Endothelial cell of umbilical vein (primary cell): ENCODE measurements at regions not wholly inside any gene's neighbourhood (a gene's known extent, or its start where the extent isn't known, plus 50 kb on each side); places are given as distances from the start of the nearest gene placed in this dataset.

ENCODE experiments used
- BruUV-seq: library from RNA; stranded (reverse); fragments of 400-500 nt; replicated peaks from 2 replicates; lab custom pipeline; 2021; lab: Mats Ljungman, UMichigan
- CTCF ChIA-PET: fragments of 300-600, 350-600 bp; sonication (Branson Sonifier 250); formaldehyde crosslinking; loops from one replicate; lab custom pipeline; 2021; ENCODE audit warnings: antibody characterized with exemption, inconsistent platforms; lab: Charles Lee
- POLR2A ChIA-PET: fragments of 300-600, 350-600 bp; sonication (Branson Sonifier 250); formaldehyde crosslinking; loops from one replicate; lab custom pipeline; 2021; ENCODE audit warnings: antibody characterized with exemption, inconsistent platforms; lab: Charles Lee
- DNase-seq: peaks from one replicate; pipeline ENCODE4 v3.0.0-alpha.2; 2011; ENCODE audit warnings: low read depth, low spot score
- FAIRE-seq: peaks from 2 replicates; lab custom pipeline; 2011; peaks lifted over from hg19 to GRCh38; lab: Jason Lieb, UNC
- H2AFZ ChIP-seq: 2 replicates; pipeline ENCODE4 v1.6.0; 2012; ENCODE audit warnings: low read depth, low read length, control low read depth, inconsistent platforms
- H3K27ac ChIP-seq: 2 replicates; pipeline ENCODE4 v1.5.1; 2011; ENCODE audit warnings: low read depth, mild to moderate bottlenecking, control low read depth, low read length, moderate library complexity; ENCODE audit not compliant: insufficient read depth
- H3K27me3 ChIP-seq, 2 experiments: 2 replicates each; pipeline versions ENCODE4 v1.6.0 to v1.6.1; 2011; ENCODE audit warnings: low read length in 2 of 2, mixed read lengths in 1 of 2; ENCODE audit not compliant: control insufficient read depth in 2 of 2, insufficient read depth in 2 of 2
- H3K36me3 ChIP-seq, 2 experiments: 2 replicates in 1 of 2; 3 replicates in 1 of 2; pipeline ENCODE4 v1.5.1; 2011; ENCODE audit warnings: low read length in 2 of 2, mild to moderate bottlenecking in 1 of 2, moderate library complexity in 1 of 2; ENCODE audit not compliant: control insufficient read depth in 2 of 2, insufficient read depth in 2 of 2; ENCODE audit errors: extremely low read depth in 1 of 2
- H3K4me1 ChIP-seq: 3 replicates; pipeline ENCODE4 v1.5.1; 2011; ENCODE audit warnings: mild to moderate bottlenecking, low read length; ENCODE audit not compliant: control insufficient read depth, insufficient read depth; ENCODE audit errors: extremely low read depth
- H3K4me2 ChIP-seq: 2 replicates; pipeline ENCODE4 v1.6.1; 2011; ENCODE audit warnings: low read length, control low read depth, mixed read lengths; ENCODE audit not compliant: insufficient read depth
- H3K4me3 ChIP-seq, 3 experiments: fragments of 200-600 bp in 1 of 3; sonication (generic), shearing (Covaris generic) in 1 of 3; replicated peaks in 1 of 3; 2 replicates each; pipeline ENCODE4 v1.5.1; 2011 to 2016; ENCODE audit warnings: control low read depth in 3 of 3, low read length in 3 of 3, mild to moderate bottlenecking in 2 of 3, inconsistent platforms in 1 of 3, low read depth in 1 of 3, moderate library complexity in 1 of 3; ENCODE audit not compliant: insufficient read depth in 1 of 3
- H3K79me2 ChIP-seq: 2 replicates; pipeline ENCODE4 v1.6.0; 2012; ENCODE audit warnings: low read length, inconsistent platforms; ENCODE audit not compliant: control insufficient read depth, insufficient read depth
- H3K9ac ChIP-seq: replicated peaks from 2 replicates; pipeline ENCODE3; 2011; ENCODE audit warnings: low read length, control low read depth; ENCODE audit not compliant: insufficient read depth; ENCODE audit errors: extremely low read depth
- H3K9me1 ChIP-seq: replicated peaks from 3 replicates; pipeline ENCODE4 v1.6.0; 2011; ENCODE audit warnings: mild to moderate bottlenecking, low read length; ENCODE audit not compliant: control insufficient read depth, insufficient read depth; ENCODE audit errors: extremely low read depth
- H3K9me3 ChIP-seq: replicated peaks from 2 replicates; pipeline ENCODE4 v1.5.1; 2012; ENCODE audit warnings: low read length, inconsistent platforms; ENCODE audit not compliant: control insufficient read depth, insufficient read depth
- H4K20me1 ChIP-seq: replicated peaks from 2 replicates; pipeline ENCODE3; 2011; ENCODE audit warnings: mild to moderate bottlenecking, low read length; ENCODE audit not compliant: control insufficient read depth, insufficient read depth; ENCODE audit errors: extremely low read depth
- CTCF ChIP-seq, 2 donors: IDR thresholded peaks; 1 replicate in 1 of 2; 2 replicates in 1 of 2; pipeline ENCODE4 v1.5.1; 2011; ENCODE audit warnings: low read length in 2 of 2, mild to moderate bottlenecking in 2 of 2, moderate library complexity in 2 of 2, control low read depth in 1 of 2, inconsistent platforms in 1 of 2, low read depth in 1 of 2; ENCODE audit not compliant: insufficient read depth in 1 of 2; ENCODE audit errors: extremely low read depth in 1 of 2
- EZH2 ChIP-seq: IDR thresholded peaks from 2 replicates; pipeline ENCODE4 v1.6.1; 2012; ENCODE audit warnings: borderline replicate concordance, low read depth, mild to moderate bottlenecking, moderate library complexity, low read length, inconsistent platforms; ENCODE audit not compliant: severe bottlenecking
- FOS ChIP-seq: IDR thresholded peaks from 2 replicates; pipeline ENCODE4 v1.6.1; 2011; ENCODE audit warnings: mild to moderate bottlenecking, low read length, moderate library complexity, borderline replicate concordance; ENCODE audit not compliant: insufficient read depth
- GATA2 ChIP-seq: IDR thresholded peaks from 2 replicates; pipeline ENCODE4 v1.7.0; 2011; ENCODE audit warnings: low read depth, mild to moderate bottlenecking, moderate library complexity, mixed read lengths, low read length; ENCODE audit not compliant: insufficient read length, insufficient read depth
- JUN ChIP-seq: IDR thresholded peaks from 2 replicates; pipeline ENCODE4 v1.6.1; 2011; ENCODE audit warnings: borderline replicate concordance, low read depth; ENCODE audit not compliant: insufficient read length, insufficient read depth
- MAX ChIP-seq: IDR thresholded peaks from 2 replicates; pipeline ENCODE4 v1.6.1; 2011; ENCODE audit not compliant: insufficient read depth, insufficient read length
- MYC ChIP-seq: IDR thresholded peaks from one replicate; pipeline ENCODE4 v1.6.1; 2011; ENCODE audit warnings: mild to moderate bottlenecking, low read depth, low read length
- POLR2A ChIP-seq: IDR thresholded peaks from 2 replicates; pipeline ENCODE4 v1.6.1; 2012; ENCODE audit warnings: low read depth, mild to moderate bottlenecking, control low read depth, low read length
- POLR2AphosphoS5 ChIP-seq: IDR thresholded peaks from 2 replicates; pipeline ENCODE4 v1.6.1; 2012; ENCODE audit warnings: low read depth, mild to moderate bottlenecking, control low read depth, low read length, moderate library complexity; ENCODE audit not compliant: insufficient read depth
- dilution Hi-C: fragments of 300-500 bp; cut with MboI; formaldehyde crosslinking; loops from one replicate; pipeline ENCODE4 v1.15.0; 2019; ENCODE audit warnings: low sequenced_read_pairs; ENCODE audit not compliant: extremely low pct_ligation_motif_present
- intact Hi-C: fragments of 100-400 bp; cut with micrococcal nuclease; formaldehyde crosslinking; loops from one replicate; pipeline ENCODE4 v1.10.0; 2022

- dilution Hi-C loops (no loop called here), intact Hi-C loops (loop anchor here (2.0 kb wide), 1 partner anchor 87 kb away; no protein-coding TSS in a partner anchor)
- H3K36me3 ChIP-seq: peaks cover 14 to 16% of the 10 kb centered on the region in 2 experiments
- BruUV-seq: no TSS peak
- H3K4me1 ChIP-seq: peaks cover 14% of the 10 kb centered on the region
- H3K4me2 ChIP-seq: no peak overlapping the region
- H3K9ac ChIP-seq: no peak overlapping the region
- TF ChIP-seq FOS (no peak), POLR2A (no peak), MAX (no peak), CTCF (IDR thresholded peaks at IDR 0.05; ENCODE audit: extremely low read depth in 1 of 2, insufficient read depth in 1 of 2, low read depth in 1 of 2, low read length in 2 of 2) (no peak), EZH2 (no peak), POLR2AphosphoS5 (no peak), GATA2 (no peak), MYC (no peak), JUN (no peak)
- H3K27ac ChIP-seq: peak overlapping the region; percentile 10
- peak; percentile 60 for DNase-seq
- no peaks in the 10 kb centered on the region for H4K20me1 ChIP-seq
- CTCF ChIA-PET: no interaction called here
- H3K9me1 ChIP-seq: no peaks in the 10 kb centered on the region
- H2AFZ ChIP-seq: no peak overlapping the region
- FAIRE-seq: peak; percentile 12
- H3K27me3 ChIP-seq: no peaks in the 10 kb centered on the region
- POLR2A ChIA-PET: no interaction called here
- no peaks in the 10 kb centered on the region for H3K9me3 ChIP-seq
- H3K4me3 ChIP-seq: no peak overlapping the region
- H3K79me2 ChIP-seq: peaks cover 63% of the 10 kb centered on the region
Observed at GRCh38 chr12:105507311-105508038, 177.0 kb downstream of the C12orf75 start.
